Psoas muscle (tissue), 7 donors: ENCODE measurements at regions not wholly inside any gene's neighbourhood (a gene's known extent, or its start where the extent isn't known, plus 50 kb on each side); places are given as distances from the start of the nearest gene placed in this dataset.

Source experiments
- ATAC-seq, 4 donors: fragments of 200-7000 bp; cut with Tn5 transposase; one replicate each; pipeline ENCODE4 v1.9.1; 2020; ENCODE audit warnings: moderate library complexity in 3 of 4, mild to moderate bottlenecking in 2 of 4
- DNase-seq, 2 donors: peaks; one replicate each; pipeline ENCODE4 v3.0.0-alpha.2; 2020
- H3K27ac ChIP-seq: fragments of 200-600 bp; one replicate; pipeline ENCODE4 v1.8.0; 2022
- H3K27me3 ChIP-seq, 3 donors: fragments of 200-600 bp in 1 of 3; one replicate each; pipeline versions ENCODE4 v1.6.1 to v1.8.0; 2013 to 2022; ENCODE audit warnings: low read length in 2 of 3, mild to moderate bottlenecking in 2 of 3, moderate library complexity in 1 of 3; ENCODE audit not compliant: insufficient read depth in 3 of 3
- H3K36me3 ChIP-seq, 2 donors: fragments of 200-600 bp in 1 of 2; one replicate each; pipeline versions ENCODE4 v1.6.1 to v1.8.0; 2013 to 2022; ENCODE audit warnings: low read depth in 1 of 2, mild to moderate bottlenecking in 1 of 2, moderate library complexity in 1 of 2; ENCODE audit not compliant: insufficient read depth in 1 of 2
- H3K4me1 ChIP-seq: fragments of 200-600 bp; one replicate; pipeline ENCODE4 v1.8.0; 2022
- H3K4me3 ChIP-seq: fragments of 200-600 bp; one replicate; pipeline ENCODE4 v1.8.0; 2022; ENCODE audit warnings: mild to moderate bottlenecking
- H3K9me3 ChIP-seq: fragments of 200-600 bp; one replicate; pipeline ENCODE4 v1.8.0; 2022
- CTCF ChIP-seq: fragments of 200-600 bp; IDR thresholded peaks from one replicate; pipeline ENCODE4 v1.8.0; 2022; ENCODE audit warnings: antibody characterized with exemption
- WGBS, 3 donors: extraction: QIAGEN DNeasy Blood & Tissue Kit; methylation state at CpG; one replicate each; pipeline versions ENCODE4 v1.1.6 to v1.1.7; 2013; 5-methylcytosine and 5-hydroxymethylcytosine counted together
- intact Hi-C, 2 donors: fragments of 100-400 bp; cut with DNase I; formaldehyde crosslinking; loops; one replicate each; pipeline versions ENCODE4 v1.11.0 to v1.14.2; 2022
- donor health status: healthy with polysubstance abuse.
- donor health status: DM: no; HTN: no; CAD: no; lungs with moderate emphysema.
- donor health status: Bipolar disorder and iron deficiency.
- donor health status: healthy.
- donor health status: DM: yes; HTN: yes; CAD: no.
- donor health status: DM: no; HTN: no; CAD: no.
- donor health status: DM: yes; HTN: yes; CAD: no.

DNA sequence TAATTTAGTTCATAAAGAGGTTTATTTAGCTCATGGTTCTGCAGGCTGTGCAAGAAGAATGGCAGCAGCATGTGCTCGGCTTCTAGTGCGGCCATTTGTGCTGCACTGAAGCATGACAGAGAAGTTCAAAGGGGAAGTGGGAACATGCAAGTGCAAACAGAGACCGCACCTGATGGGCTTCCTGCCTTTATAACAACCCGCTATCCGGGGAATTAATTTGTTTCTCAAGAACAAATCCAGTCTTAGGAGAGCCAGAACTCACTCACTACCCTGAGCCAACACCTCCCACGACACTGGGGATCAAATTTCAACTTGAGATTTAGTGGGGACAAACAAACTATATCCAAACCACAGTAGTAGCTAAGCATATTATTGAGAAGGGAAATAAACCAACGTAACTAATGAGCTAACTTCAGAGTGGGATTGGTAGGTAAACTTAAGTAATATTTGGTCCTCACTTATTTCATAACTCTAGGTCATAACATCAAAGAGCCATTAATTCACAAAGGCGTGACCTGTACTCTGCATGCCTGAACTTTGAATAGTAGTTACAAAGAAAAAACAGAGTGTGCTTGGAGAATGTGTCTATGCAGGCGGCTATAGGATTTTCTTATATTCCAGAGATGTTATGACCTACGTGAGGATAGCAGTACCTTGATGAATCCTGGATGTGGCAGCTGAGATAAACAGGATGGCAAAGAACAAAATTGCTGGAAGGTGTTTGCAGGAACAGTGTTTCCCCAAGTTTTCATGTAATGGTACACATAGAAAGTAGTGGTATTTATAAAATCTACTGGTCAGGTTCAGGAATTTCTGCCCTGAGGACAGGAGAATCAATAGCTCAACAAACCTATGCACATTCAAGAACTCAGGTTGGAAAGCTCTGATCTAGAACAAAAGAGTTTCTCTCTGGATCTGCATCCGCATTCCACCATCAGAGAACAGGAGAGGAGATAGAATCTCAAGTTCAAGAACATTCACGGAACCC is 845.9 kb upstream of the ID2 start:
- no peak overlapping the region for H3K4me3 ChIP-seq
- no peak for ATAC-seq
- H3K9me3 ChIP-seq = no peaks in the 10 kb centered on the region
- H3K27ac ChIP-seq = no peak overlapping the region
- TF ChIP-seq CTCF = no peak
- intact Hi-C loops = no loop called here
- no peak for DNase-seq
- H3K27me3 ChIP-seq = no peaks in the 10 kb centered on the region
- WGBS, 3 donors = 42 to 46% (median 43%) methylated on average over 12 of the region's 12 CpGs
- no peaks in the 10 kb centered on the region for H3K36me3 ChIP-seq
- H3K4me1 ChIP-seq = no peaks in the 10 kb centered on the region

DNA sequence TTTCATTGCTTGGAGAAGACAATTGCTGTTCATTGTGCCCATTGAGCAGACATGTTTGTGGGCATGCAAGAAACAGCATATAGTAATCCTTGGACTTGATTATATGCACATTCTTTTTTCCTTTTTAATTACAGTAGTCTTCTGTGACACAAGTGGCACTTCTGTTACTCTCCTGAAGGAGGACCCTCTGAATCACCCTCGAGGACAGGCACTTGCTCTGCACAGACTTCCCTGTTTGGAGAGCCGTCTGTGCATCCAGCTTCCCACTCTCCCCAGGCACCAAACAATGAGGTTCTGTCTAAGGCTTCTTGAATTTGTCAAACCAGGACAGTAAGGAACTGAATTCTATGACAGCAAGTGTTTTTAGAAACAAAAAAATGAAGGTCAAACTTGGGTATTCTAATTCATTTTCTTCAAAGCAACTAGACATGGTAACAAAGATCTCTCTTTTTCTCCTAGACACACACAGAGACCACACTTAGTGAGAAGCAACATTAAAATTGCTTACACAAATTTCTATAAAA is 844.6 kb upstream of the ID2 start:
- DNase-seq (no peak), ATAC-seq (no peak)
- H3K36me3 ChIP-seq = no peaks in the 10 kb centered on the region
- no peaks in the 10 kb centered on the region for H3K4me1 ChIP-seq
- no peaks in the 10 kb centered on the region for H3K27me3 ChIP-seq
- no peak overlapping the region for H3K27ac ChIP-seq
- 66 to 70% (median 66%) methylated on average over 2 of the region's 2 CpGs for WGBS, 3 donors
- H3K4me3 ChIP-seq = no peak overlapping the region
- intact Hi-C loops = no loop called here
- TF ChIP-seq CTCF = no peak
- no peaks in the 10 kb centered on the region for H3K9me3 ChIP-seq

- no peaks in the 10 kb centered on the region for H3K36me3 ChIP-seq
- H3K27me3 ChIP-seq = peaks cover 0 to 3% (median 0%) of the 10 kb centered on the region in 3 donors
- H3K9me3 ChIP-seq = no peaks in the 10 kb centered on the region
- no peak for TF ChIP-seq CTCF
- intact Hi-C loops = no loop called here
- no peak overlapping the region for H3K27ac ChIP-seq
- WGBS, 3 donors = 60 to 73% (median 68%) methylated on average over 4 of the region's 4 CpGs
- no peak for DNase-seq
- H3K4me1 ChIP-seq = no peaks in the 10 kb centered on the region
- ATAC-seq = no peak
- H3K4me3 ChIP-seq = no peak overlapping the region
These were observed 843.2 kb upstream of the ID2 start for GRCh38 chr2:7838669-7839068.

- no peaks in the 10 kb centered on the region for H3K36me3 ChIP-seq
- H3K9me3 ChIP-seq = no peaks in the 10 kb centered on the region
- H3K27ac ChIP-seq = no peak overlapping the region
- no peak for TF ChIP-seq CTCF
- ATAC-seq (no peak), DNase-seq (no peak)
- intact Hi-C loops = no loop called here
- WGBS, 3 donors = 85 to 92% (median 90%) methylated on average over 16 of the region's 16 CpGs
- H3K27me3 ChIP-seq = peaks cover 0 to 6% (median 0%) of the 10 kb centered on the region in 3 donors
- no peaks in the 10 kb centered on the region for H3K4me1 ChIP-seq
- H3K4me3 ChIP-seq = no peak overlapping the region
These were observed 841.0 kb upstream of the ID2 start for GRCh38 chr2:7840651-7841380.
